ENCODE measurements at regions not wholly inside any gene's neighbourhood (a gene's known extent, or its start where the extent isn't known, plus 50 kb on each side); places are given as distances from the start of the nearest gene placed in this dataset.

- TF ChIP-seq CTCF (IDR thresholded peaks at IDR 0.05; ENCODE audit: low read depth, low read length, missing control alignments), result no peak
- in situ Hi-C loops (cut with HindIII; ENCODE audit: low pct_ligation_motif_present, low sequenced_read_pairs), result no loop called here
- Histone ChIP-seq H3K27me3 (replicated peaks) (no peaks in the 10 kb centered on the region), H3K27ac (no peak overlapping the region), H3K4me3 (ENCODE audit: low read depth, low read length) (no peak overlapping the region), H3K36me3 (replicated peaks) (no peaks in the 10 kb centered on the region)
- DNase-seq, result no peak
Observed at GRCh38 chr1:118649369-118650106, 338.6 kb downstream of the TBX15 start.

- H3K36me3 ChIP-seq (replicated peaks), result no peaks in the 10 kb centered on the region
- no peak for TF ChIP-seq CTCF (IDR thresholded peaks at IDR 0.05; ENCODE audit: low read depth, low read length, missing control alignments)
Observed at GRCh38 chr1:118636004-118636403, 352.1 kb downstream of the TBX15 start.

GRCh38 chr1:118627435-118627834 is 360.7 kb downstream of the TBX15 start:
- Histone ChIP-seq H3K27ac (no peak overlapping the region), H3K4me3 (ENCODE audit: low read depth, low read length) (no peak overlapping the region), H3K27me3 (replicated peaks) (no peaks in the 10 kb centered on the region), H3K36me3 (replicated peaks) (no peaks in the 10 kb centered on the region)
- no peak for DNase-seq
- in situ Hi-C loops (cut with HindIII; ENCODE audit: low pct_ligation_motif_present, low sequenced_read_pairs), result no loop called here
- no peak for TF ChIP-seq CTCF (IDR thresholded peaks at IDR 0.05; ENCODE audit: low read depth, low read length, missing control alignments)

More at GRCh38 chr1:118636004-118636403, 352.1 kb downstream of the TBX15 start:
- H3K27me3 ChIP-seq (replicated peaks), result no peaks in the 10 kb centered on the region
- no peak overlapping the region for H3K4me3 ChIP-seq (ENCODE audit: low read depth, low read length)
- in situ Hi-C loops (cut with HindIII; ENCODE audit: low pct_ligation_motif_present, low sequenced_read_pairs), result no loop called here
- H3K27ac ChIP-seq, result no peak overlapping the region
- DNase-seq, result no peak

- in situ Hi-C loops (cut with HindIII; ENCODE audit: low pct_ligation_motif_present, low sequenced_read_pairs), result no loop called here
- Histone ChIP-seq H3K4me3 (ENCODE audit: low read depth, low read length) (no peak overlapping the region), H3K27me3 (replicated peaks) (no peaks in the 10 kb centered on the region), H3K36me3 (replicated peaks) (no peaks in the 10 kb centered on the region), H3K27ac (no peak overlapping the region)
- no peak for TF ChIP-seq CTCF (IDR thresholded peaks at IDR 0.05; ENCODE audit: low read depth, low read length, missing control alignments)
- DNase-seq, result no peak
Observed at GRCh38 chr1:118621839-118622238, 366.3 kb downstream of the TBX15 start.

GRCh38 chr1:118618618-118619340 is 369.4 kb downstream of the TBX15 start:
- no peaks in the 10 kb centered on the region for H3K36me3 ChIP-seq (replicated peaks)
- no peak overlapping the region for H3K4me3 ChIP-seq (ENCODE audit: low read depth, low read length)
- in situ Hi-C loops (cut with HindIII; ENCODE audit: low pct_ligation_motif_present, low sequenced_read_pairs), result no loop called here
- no peak for TF ChIP-seq CTCF (IDR thresholded peaks at IDR 0.05; ENCODE audit: low read depth, low read length, missing control alignments)
- no peak overlapping the region for H3K27ac ChIP-seq
- H3K27me3 ChIP-seq (replicated peaks), result no peaks in the 10 kb centered on the region
- no peak for DNase-seq
